H1 (cell line): ENCODE measurements at regions not wholly inside any gene's neighbourhood (a gene's known extent, or its start where the extent isn't known, plus 50 kb on each side); places are given as distances from the start of the nearest gene placed in this dataset.

Experiments
- CTCF ChIA-PET: fragments of 300-600 bp; sonication (Branson Sonifier 250); formaldehyde crosslinking; loops from one replicate; lab custom pipeline; 2021; ENCODE audit not compliant: partially characterized antibody; lab: Charles Lee
- POLR2A ChIA-PET: fragments of 300-600 bp; sonication (Branson Sonifier 250); formaldehyde crosslinking; loops from one replicate; lab custom pipeline; 2021; ENCODE audit warnings: inconsistent platforms; ENCODE audit not compliant: partially characterized antibody; lab: Charles Lee
- DNase-seq, 2 experiments: peaks; one replicate each; pipeline versions ENCODE4 v3.0.0 to v3.0.0-alpha.2; 2010 to 2022; ENCODE audit warnings: low spot score in 2 of 2, low read depth in 1 of 2, mixed read lengths in 1 of 2
- FAIRE-seq: peaks from 2 replicates; lab custom pipeline; 2011; peaks lifted over from hg19 to GRCh38; lab: Jason Lieb, UNC
- H2AFZ ChIP-seq: 2 replicates; pipeline ENCODE4 v1.8.1; 2012; ENCODE audit warnings: low read length, inconsistent platforms
- H2AK5ac ChIP-seq: 2 replicates; pipeline ENCODE4 v1.6.1; 2013; ENCODE audit warnings: low read depth, low read length
- H2BK120ac ChIP-seq: replicated peaks from 2 replicates; pipeline ENCODE3; 2013; ENCODE audit warnings: low read depth, low read length, inconsistent platforms
- H2BK12ac ChIP-seq: 2 replicates; pipeline ENCODE4 v1.6.1; 2013; ENCODE audit warnings: low read depth, low read length
- H2BK15ac ChIP-seq: 2 replicates; pipeline ENCODE4 v1.6.1; 2013; ENCODE audit warnings: low read length
- H2BK20ac ChIP-seq: 2 replicates; pipeline ENCODE4 v1.6.1; 2013; ENCODE audit warnings: low read length
- H2BK5ac ChIP-seq: 2 replicates; pipeline ENCODE4 v1.6.1; 2013; ENCODE audit warnings: low read depth, low read length
- H3K14ac ChIP-seq: 2 replicates; pipeline ENCODE4 v1.6.1; 2013; ENCODE audit warnings: inconsistent platforms; ENCODE audit not compliant: insufficient read length
- H3K18ac ChIP-seq: 2 replicates; pipeline ENCODE4 v1.6.1; 2013; ENCODE audit warnings: low read length; ENCODE audit errors: extremely low read depth
- H3K23ac ChIP-seq: 2 replicates; pipeline ENCODE4 v1.6.1; 2013; ENCODE audit warnings: inconsistent platforms; ENCODE audit not compliant: insufficient read length
- H3K23me2 ChIP-seq: 2 replicates; pipeline ENCODE4 v1.6.1; 2013; ENCODE audit warnings: low read depth, low read length
- H3K27ac ChIP-seq: 2 replicates; pipeline ENCODE4 v1.6.1; 2011; ENCODE audit warnings: low read depth, low read length, inconsistent platforms
- H3K27me3 ChIP-seq, 4 experiments: replicated peaks in 1 of 4; 1 replicate in 1 of 4; 2 replicates in 3 of 4; pipeline versions ENCODE4 v1.6.1 to v1.8.1; 2011 to 2013; ENCODE audit warnings: low read length in 3 of 4, mild to moderate bottlenecking in 3 of 4, inconsistent platforms in 2 of 4, mixed read lengths in 2 of 4, moderate library complexity in 1 of 4; ENCODE audit not compliant: control insufficient read depth in 3 of 4, insufficient read depth in 3 of 4; ENCODE audit errors: extremely low read depth in 1 of 4
- H3K36me3 ChIP-seq, 4 experiments: 2 replicates each; pipeline versions ENCODE4 v1.6.1 to v1.8.1; 2011 to 2013; ENCODE audit warnings: mild to moderate bottlenecking in 4 of 4, low read length in 3 of 4, moderate library complexity in 2 of 4, control low read depth in 1 of 4, inconsistent platforms in 1 of 4; ENCODE audit not compliant: insufficient read depth in 4 of 4, control insufficient read depth in 2 of 4
- H3K4ac ChIP-seq: replicated peaks from 2 replicates; pipeline ENCODE3; 2013; ENCODE audit warnings: low read length, low read depth, mixed read lengths, inconsistent platforms; ENCODE audit not compliant: insufficient read length
- H3K4me1 ChIP-seq, 4 experiments: replicated peaks in 1 of 4; 1 replicate in 1 of 4; 2 replicates in 3 of 4; pipeline versions ENCODE4 v1.6.1 to v1.8.1; 2011 to 2013; ENCODE audit warnings: low read length in 3 of 4, inconsistent platforms in 2 of 4, mixed read lengths in 1 of 4; ENCODE audit not compliant: insufficient read depth in 4 of 4, control insufficient read depth in 3 of 4
- H3K4me2 ChIP-seq, 2 experiments: 2 replicates each; pipeline versions ENCODE4 v1.6.1 to v1.8.1; 2011 to 2013; ENCODE audit warnings: low read depth in 2 of 2, low read length in 2 of 2, control low read depth in 1 of 2, inconsistent platforms in 1 of 2, mild to moderate bottlenecking in 1 of 2; ENCODE audit not compliant: insufficient read depth in 1 of 2
- H3K4me3 ChIP-seq, 4 experiments: fragments of 200-600, 300-600 bp in 1 of 4; sonication (generic), shearing (Covaris generic), sonication (Bioruptor Twin) in 1 of 4; 2 replicates each; pipeline versions ENCODE4 v1.5.1 to v1.8.1; 2011 to 2016; ENCODE audit warnings: low read length in 4 of 4, low read depth in 3 of 4, control low read depth in 2 of 4, inconsistent platforms in 2 of 4, mild to moderate bottlenecking in 2 of 4, mixed read lengths in 1 of 4, moderate library complexity in 1 of 4; ENCODE audit not compliant: insufficient read depth in 2 of 4; ENCODE audit errors: extremely low read depth in 1 of 4
- H3K56ac ChIP-seq: replicated peaks from 2 replicates; pipeline ENCODE3; 2013; ENCODE audit warnings: low read depth, mild to moderate bottlenecking, mixed read lengths, low read length, inconsistent platforms; ENCODE audit not compliant: insufficient read length
- H3K79me1 ChIP-seq: 2 replicates; pipeline ENCODE4 v1.6.1; 2013; ENCODE audit warnings: low read depth, low read length, control low read depth
- H3K79me2 ChIP-seq, 2 experiments: 2 replicates each; pipeline versions ENCODE4 v1.6.1 to v1.8.1; 2012 to 2013; ENCODE audit warnings: low read length in 2 of 2, mild to moderate bottlenecking in 2 of 2, inconsistent platforms in 1 of 2; ENCODE audit not compliant: insufficient read depth in 2 of 2, control insufficient read depth in 1 of 2
- H3K9ac ChIP-seq, 4 experiments: replicated peaks in 1 of 4; 1 replicate in 1 of 4; 2 replicates in 3 of 4; pipeline versions ENCODE4 v1.6.1 to v1.8.1; 2011 to 2013; ENCODE audit warnings: low read depth in 3 of 4, low read length in 3 of 4, control low read depth in 2 of 4, mild to moderate bottlenecking in 2 of 4, moderate library complexity in 2 of 4, inconsistent platforms in 1 of 4; ENCODE audit errors: extremely low read depth in 1 of 4
- H3K9me3 ChIP-seq, 2 experiments: 2 replicates each; pipeline versions ENCODE4 v1.6.1 to v1.8.1; 2012 to 2013; ENCODE audit warnings: mild to moderate bottlenecking in 2 of 2, moderate library complexity in 2 of 2, control low read depth in 1 of 2, inconsistent platforms in 1 of 2, low read depth in 1 of 2, low read length in 1 of 2, mixed read lengths in 1 of 2; ENCODE audit not compliant: insufficient read depth in 2 of 2
- H4K20me1 ChIP-seq, 2 experiments: replicated peaks in 1 of 2; 2 replicates each; pipeline versions ENCODE3 to v1.8.1; 2011 to 2013; ENCODE audit warnings: inconsistent platforms in 2 of 2, low read length in 2 of 2, mild to moderate bottlenecking in 1 of 2; ENCODE audit not compliant: insufficient read depth in 2 of 2, control insufficient read depth in 1 of 2
- H4K5ac ChIP-seq: 2 replicates; pipeline ENCODE4 v1.6.1; 2013; ENCODE audit warnings: low read length, low read depth, mixed read lengths, inconsistent platforms; ENCODE audit not compliant: insufficient read length
- H4K8ac ChIP-seq: 2 replicates; pipeline ENCODE4 v1.8.0; 2013; ENCODE audit warnings: mild to moderate bottlenecking, moderate library complexity, low read length, inconsistent platforms; ENCODE audit not compliant: insufficient read depth; ENCODE audit errors: extremely low read depth
- H4K91ac ChIP-seq: replicated peaks from 2 replicates; pipeline ENCODE3; 2013; ENCODE audit warnings: low read length, mixed read lengths, inconsistent platforms; ENCODE audit not compliant: insufficient read length
- ASH2L ChIP-seq: fragments of 200-600, 300-600 bp; sonication (generic); IDR thresholded peaks from one replicate; pipeline ENCODE4 v1.7.1; 2017; ENCODE audit warnings: low read length
- HDAC2 ChIP-seq, 2 experiments: fragments of 300-600 bp in 1 of 2; sonication (generic) in 1 of 2; IDR thresholded peaks; 2 replicates each; pipeline ENCODE4 v1.6.1; 2011 to 2012; ENCODE audit warnings: low read depth in 2 of 2, low read length in 2 of 2, mild to moderate bottlenecking in 2 of 2, moderate library complexity in 2 of 2, borderline replicate concordance in 1 of 2, inconsistent platforms in 1 of 2
- JUND ChIP-seq: IDR thresholded peaks from 2 replicates; pipeline ENCODE4 v1.6.1; 2011; ENCODE audit warnings: mild to moderate bottlenecking, improper control_type of control experiment, low read length
- KDM4A ChIP-seq: IDR thresholded peaks from one replicate; pipeline ENCODE4 v1.7.1; 2012; ENCODE audit warnings: low read depth, mild to moderate bottlenecking, moderate library complexity, low read length, inconsistent platforms; ENCODE audit not compliant: severe bottlenecking
- KDM5A ChIP-seq: fragments of 200-600 bp; IDR thresholded peaks from 2 replicates; pipeline ENCODE4 v1.7.1; 2012; ENCODE audit warnings: mild to moderate bottlenecking, low read length, inconsistent platforms, mixed read lengths
- MAFK ChIP-seq: IDR thresholded peaks from 2 replicates; pipeline ENCODE4 v1.6.1; 2012; ENCODE audit warnings: low read depth, mild to moderate bottlenecking, improper control_type of control experiment, low read length
- NANOG ChIP-seq: IDR thresholded peaks from 2 replicates; pipeline ENCODE4 v1.6.1; 2011; ENCODE audit warnings: low read length, low read depth, mild to moderate bottlenecking, inconsistent platforms; ENCODE audit not compliant: insufficient read depth, poor library complexity, severe bottlenecking
- NRF1 ChIP-seq: IDR thresholded peaks from 2 replicates; pipeline ENCODE4 v1.6.1; 2011; ENCODE audit warnings: mild to moderate bottlenecking, low read depth, low read length, improper control_type of control experiment
- POLR2AphosphoS5 ChIP-seq: IDR thresholded peaks from 2 replicates; pipeline ENCODE4 v1.6.1; 2011; ENCODE audit warnings: low read depth, low read length
- RXRA ChIP-seq: IDR thresholded peaks from 2 replicates; pipeline ENCODE4 v1.6.1; 2011; ENCODE audit warnings: low read depth, mild to moderate bottlenecking, low read length, moderate library complexity; ENCODE audit not compliant: insufficient read depth
- SIN3A ChIP-seq, 2 experiments: IDR thresholded peaks in 1 of 2; conservative IDR thresholded peaks in 1 of 2; 2 replicates each; pipeline ENCODE4 v1.6.1; 2011 to 2012; ENCODE audit warnings: low read length in 2 of 2, improper control_type of control experiment in 1 of 2, low read depth in 1 of 2, mild to moderate bottlenecking in 1 of 2
- SIRT6 ChIP-seq: IDR thresholded peaks from one replicate; pipeline ENCODE4 v1.7.1; 2012; ENCODE audit warnings: low read length, inconsistent platforms
- SP1 ChIP-seq: IDR thresholded peaks from 2 replicates; pipeline ENCODE4 v1.6.1; 2011; ENCODE audit warnings: low read depth, low read length
- SUZ12 ChIP-seq: fragments of 200-600 bp; sonication (generic); IDR thresholded peaks from 2 replicates; pipeline ENCODE4 v1.6.1; 2012; ENCODE audit warnings: mild to moderate bottlenecking, inconsistent platforms, low read length, moderate library complexity, mixed read lengths
- whole genome bisulfite sequencing, 2 experiments: shearing (Covaris generic) in 1 of 2; methylation state at CpG; one replicate each; pipeline versions ENCODE4 v1.1.6 to v1.1.7; 2013 to 2015; ENCODE audit warnings: low lambda C conversion rate in 2 of 2, mixed read lengths in 2 of 2, inconsistent platforms in 1 of 2, low coverage in 1 of 2, missing lambda C conversion rate in 1 of 2; ENCODE audit not compliant: insufficient replicate concordance in 2 of 2, insufficient coverage in 1 of 2, insufficient read length in 1 of 2; ENCODE audit errors: extremely low coverage in 1 of 2, missing lambda C conversion rate in 1 of 2; 5-methylcytosine and 5-hydroxymethylcytosine counted together

DNA sequence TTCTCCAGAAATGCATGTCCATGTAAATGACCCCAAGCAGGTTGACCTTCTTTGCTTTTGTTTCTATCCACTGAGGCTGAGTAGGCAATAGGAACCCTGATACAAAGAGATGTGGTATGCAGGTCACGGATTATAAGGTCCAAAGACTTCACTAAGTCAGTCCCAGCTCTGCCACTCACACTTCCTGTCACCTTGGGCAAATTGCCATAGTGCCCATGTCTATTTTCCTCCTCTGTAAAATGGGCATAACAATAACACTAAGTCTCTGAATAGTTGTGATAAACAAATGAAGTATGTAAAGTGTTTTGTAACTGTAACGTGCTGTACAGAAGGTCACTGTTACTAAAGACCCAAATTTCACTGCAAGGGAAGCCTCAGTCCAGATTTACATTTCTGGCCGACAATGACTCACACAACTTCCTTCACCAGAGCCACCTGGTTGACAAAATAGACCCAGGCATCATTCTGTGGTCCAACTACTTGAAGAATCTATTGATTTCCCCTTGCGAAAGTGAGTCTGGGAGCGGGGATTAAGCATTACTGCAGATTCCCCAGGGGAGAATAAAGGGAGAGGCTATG, 175.4 kb upstream of the LPP start:
- Histone ChIP-seq H3K4me3 (no peak overlapping the region), H3K56ac (no peak overlapping the region), H3K79me2 (no peaks in the 10 kb centered on the region), H3K9ac (no peak overlapping the region), H3K23me2 (no peaks in the 10 kb centered on the region), H3K27me3 (no peaks in the 10 kb centered on the region), H4K91ac (no peak overlapping the region), H2BK120ac (no peak overlapping the region), H4K20me1 (no peaks in the 10 kb centered on the region), H2AFZ (no peak overlapping the region), H2BK15ac (no peak overlapping the region), H3K27ac (no peak overlapping the region), H3K23ac (no peak overlapping the region), H3K14ac (no peak overlapping the region), H3K18ac (no peak overlapping the region), H3K4me1 (no peaks in the 10 kb centered on the region), H2AK5ac (no peak overlapping the region), H3K4me2 (no peak overlapping the region), H4K8ac (no peak overlapping the region), H3K9me3 (peaks cover 0 to 4% of the 10 kb centered on the region in 2 experiments; a peak in 2 of 4 replicates), H3K4ac (no peak overlapping the region), H4K5ac (no peak overlapping the region), H2BK5ac (no peak overlapping the region), H2BK20ac (no peak overlapping the region), H3K79me1 (no peaks in the 10 kb centered on the region), H2BK12ac (no peak overlapping the region), H3K36me3 (peaks cover 0 to 3% (median 0%) of the 10 kb centered on the region in 4 experiments; a peak in 1 of 8 replicates)
- TF ChIP-seq SIN3A (conservative IDR thresholded peaks at IDR 0.05 in 1 of 2, IDR thresholded peaks at IDR 0.05 in 1 of 2; ENCODE audit: low read depth in 1 of 2, low read length in 2 of 2) (no peak), RXRA (no peak), ASH2L (no peak), JUND (no peak), SIRT6 (no peak), NRF1 (no peak), POLR2AphosphoS5 (no peak), HDAC2 (IDR thresholded peaks at IDR 0.05; ENCODE audit: borderline replicate concordance in 1 of 2, low read depth in 2 of 2, low read length in 2 of 2) (no peak), SP1 (no peak), KDM4A (no peak), MAFK (no peak), SUZ12 (no peak), NANOG (no peak), KDM5A (no peak)
- no peak for FAIRE-seq
- ChIA-PET POLR2A (no interaction called here), CTCF (no interaction called here)
- WGBS, 2 experiments = 84% methylated on average over 5 of the region's 5 CpGs; no CpG with 5 or more reads in 1 of the 2 experiments
- DNase-seq = no peak
